Keratinocyte (primary cell): ENCODE measurements at regions not wholly inside any gene's neighbourhood (a gene's known extent, or its start where the extent isn't known, plus 50 kb on each side); places are given as distances from the start of the nearest gene placed in this dataset.
"Not testable (repeated sequence)": the region's sequence is repeated elsewhere in the genome, so short reads cannot be mapped to it uniquely, and the experiment has no call there.

Experiments
- DNase-seq: peaks from one replicate; pipeline ENCODE4 v3.0.0-alpha.2; 2011; ENCODE audit warnings: low read depth, missing footprints, low spot score
- FAIRE-seq: peaks from 2 replicates; lab custom pipeline; 2011; peaks lifted over from hg19 to GRCh38; lab: Jason Lieb, UNC
- H2AFZ ChIP-seq: 2 replicates; pipeline ENCODE4 v1.6.0; 2012; ENCODE audit warnings: low read length, control low read depth, inconsistent platforms; ENCODE audit not compliant: control insufficient read depth
- H3K27ac ChIP-seq: 2 replicates; pipeline ENCODE4 v1.5.1; 2011; ENCODE audit warnings: low read length; ENCODE audit not compliant: control insufficient read depth, insufficient read depth
- H3K27me3 ChIP-seq: 3 replicates; pipeline ENCODE4 v1.6.0; 2011; ENCODE audit warnings: low read length; ENCODE audit not compliant: control insufficient read depth, insufficient read depth; ENCODE audit errors: extremely low read depth
- H3K36me3 ChIP-seq, 2 experiments: 2 replicates in 1 of 2; 3 replicates in 1 of 2; pipeline ENCODE4 v1.5.1; 2011; ENCODE audit warnings: low read length in 2 of 2, mild to moderate bottlenecking in 1 of 2; ENCODE audit not compliant: control insufficient read depth in 2 of 2, insufficient read depth in 2 of 2; ENCODE audit errors: extremely low read depth in 1 of 2
- H3K4me1 ChIP-seq: 3 replicates; pipeline ENCODE4 v1.5.1; 2011; ENCODE audit warnings: low read length; ENCODE audit not compliant: control insufficient read depth, insufficient read depth; ENCODE audit errors: extremely low read depth
- H3K4me2 ChIP-seq: 3 replicates; pipeline ENCODE4 v1.6.0; 2011; ENCODE audit warnings: low read depth, low read length; ENCODE audit not compliant: control insufficient read depth, insufficient read depth; ENCODE audit errors: extremely low read depth
- H3K4me3 ChIP-seq, 3 experiments: fragments of 200-600 bp in 1 of 3; sonication (generic) in 1 of 3; 2 replicates in 2 of 3; 3 replicates in 1 of 3; pipeline ENCODE4 v1.5.1; 2011 to 2016; ENCODE audit warnings: low read length in 3 of 3, mild to moderate bottlenecking in 3 of 3, control low read depth in 2 of 3, inconsistent platforms in 1 of 3, low read depth in 1 of 3, mixed read lengths in 1 of 3, mixed run types in 1 of 3, moderate library complexity in 1 of 3; ENCODE audit not compliant: control insufficient read depth in 2 of 3, insufficient read depth in 2 of 3; ENCODE audit errors: extremely low read depth in 1 of 3
- H3K79me2 ChIP-seq: 2 replicates; pipeline ENCODE4 v1.6.0; 2012; ENCODE audit warnings: low read length; ENCODE audit not compliant: control insufficient read depth, insufficient read depth
- H3K9ac ChIP-seq: 3 replicates; pipeline ENCODE4 v1.6.0; 2011; ENCODE audit warnings: low read length; ENCODE audit not compliant: control insufficient read depth, insufficient read depth; ENCODE audit errors: extremely low read depth
- H3K9me1 ChIP-seq: 3 replicates; pipeline ENCODE4 v1.6.0; 2011; ENCODE audit warnings: low read length; ENCODE audit not compliant: control insufficient read depth, insufficient read depth; ENCODE audit errors: extremely low read depth
- H3K9me3 ChIP-seq: 2 replicates; pipeline ENCODE4 v1.5.1; 2012; ENCODE audit warnings: low read depth, low read length; ENCODE audit not compliant: control insufficient read depth
- H4K20me1 ChIP-seq: 3 replicates; pipeline ENCODE4 v1.6.0; 2011; ENCODE audit warnings: low read length; ENCODE audit not compliant: control insufficient read depth, insufficient read depth; ENCODE audit errors: extremely low read depth
- CTCF ChIP-seq, 3 experiments: IDR thresholded peaks in 1 of 3; conservative IDR thresholded peaks in 1 of 3; optimal IDR thresholded peaks in 1 of 3; 2 replicates in 2 of 3; 3 replicates in 1 of 3; pipeline versions ENCODE3 to v1.5.1; 2011; ENCODE audit warnings: low read length in 3 of 3, mild to moderate bottlenecking in 3 of 3, moderate library complexity in 2 of 3, control low read depth in 1 of 3, inconsistent platforms in 1 of 3; ENCODE audit not compliant: insufficient read depth in 2 of 3; ENCODE audit errors: extremely low read depth in 1 of 3
- EZH2 ChIP-seq: IDR thresholded peaks from one replicate; pipeline ENCODE4 v1.6.1; 2012; ENCODE audit warnings: inconsistent platforms, mild to moderate bottlenecking, low read length, moderate library complexity
- dilution Hi-C: fragments of 300-500 bp; cut with MboI; formaldehyde crosslinking; loops from one replicate; pipeline ENCODE4 v1.7.0; 2020; ENCODE audit warnings: low sequenced_read_pairs; ENCODE audit not compliant: extremely low pct_ligation_motif_present

DNA sequence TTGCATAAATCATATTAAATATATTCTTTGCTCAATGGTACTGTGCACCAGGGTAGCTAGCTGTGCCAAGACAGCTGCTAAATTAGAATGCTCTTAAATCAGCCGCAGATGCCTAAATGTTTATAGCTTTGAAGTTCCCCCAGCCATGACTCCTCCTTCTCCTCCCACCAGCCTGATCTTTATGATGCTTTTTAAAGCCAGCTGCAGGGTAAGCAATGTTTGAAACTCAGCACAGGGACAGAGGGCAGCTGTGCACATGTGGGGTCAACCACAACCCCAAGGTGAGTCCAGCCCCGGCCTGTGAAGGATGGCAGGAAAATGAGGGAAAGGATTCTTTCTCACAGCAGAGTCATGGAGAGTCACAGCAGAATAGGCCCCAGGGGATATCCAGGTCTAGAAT lies 635.7 kb downstream of the UQCRFS1 start:
- H3K4me2 ChIP-seq: no peak overlapping the region
- H3K4me1 ChIP-seq: no peaks in the 10 kb centered on the region
- no peaks in the 10 kb centered on the region for H3K79me2 ChIP-seq
- H3K4me3 ChIP-seq: no peak overlapping the region
- no peaks in the 10 kb centered on the region for H3K9me1 ChIP-seq
- no peak overlapping the region for H2AFZ ChIP-seq
- H3K36me3 ChIP-seq: no peaks in the 10 kb centered on the region
- H3K27ac ChIP-seq: no peak overlapping the region
- dilution Hi-C loops: no loop called here
- no peak for DNase-seq
- FAIRE-seq: no peak
- no peak overlapping the region for H3K9ac ChIP-seq
- no peaks in the 10 kb centered on the region for H4K20me1 ChIP-seq
- H3K9me3 ChIP-seq: peaks cover 11% of the 10 kb centered on the region
- H3K27me3 ChIP-seq: no peaks in the 10 kb centered on the region
- TF ChIP-seq EZH2 (no peak), CTCF (optimal IDR thresholded peaks at IDR 0.05 in 1 of 3, IDR thresholded peaks at IDR 0.05 in 1 of 3, conservative IDR thresholded peaks at IDR 0.05 in 1 of 3; ENCODE audit: extremely low read depth in 1 of 3, insufficient read depth in 2 of 3, low read length in 3 of 3) (no peak)

DNA sequence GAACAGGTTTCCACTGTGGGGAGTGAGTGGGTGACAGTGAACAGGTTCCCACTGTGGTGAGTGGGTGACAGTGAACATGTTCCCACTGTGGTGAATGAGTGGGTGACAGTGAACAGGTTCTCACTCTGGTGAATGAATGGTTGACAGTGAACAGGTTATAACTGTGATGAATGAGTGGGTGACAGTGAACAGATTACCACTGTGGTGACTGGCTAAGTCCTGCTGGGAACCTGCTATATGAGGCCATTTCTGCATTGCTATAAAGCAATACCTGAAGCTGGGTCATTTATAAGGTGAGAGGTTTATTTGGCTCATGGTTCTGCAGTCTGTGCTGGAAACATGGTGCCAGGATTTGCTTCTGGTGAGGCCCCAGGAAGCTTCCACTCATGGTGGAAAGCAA lies 637.1 kb downstream of the UQCRFS1 start:
- H3K27me3 ChIP-seq: no peaks in the 10 kb centered on the region
- no peaks in the 10 kb centered on the region for H3K4me1 ChIP-seq
- TF ChIP-seq CTCF (optimal IDR thresholded peaks at IDR 0.05 in 1 of 3, IDR thresholded peaks at IDR 0.05 in 1 of 3, conservative IDR thresholded peaks at IDR 0.05 in 1 of 3; ENCODE audit: extremely low read depth in 1 of 3, insufficient read depth in 2 of 3, low read length in 3 of 3) (no peak), EZH2 (no peak)
- H3K9ac ChIP-seq: no peak overlapping the region
- no peaks in the 10 kb centered on the region for H3K9me1 ChIP-seq
- no peaks in the 10 kb centered on the region for H3K36me3 ChIP-seq
- H3K79me2 ChIP-seq: no peaks in the 10 kb centered on the region
- FAIRE-seq: no peak
- peaks cover 11% of the 10 kb centered on the region for H3K9me3 ChIP-seq
- H4K20me1 ChIP-seq: no peaks in the 10 kb centered on the region
- dilution Hi-C loops: no loop called here
- H3K4me3 ChIP-seq: no peak overlapping the region
- H3K27ac ChIP-seq: no peak overlapping the region
- H2AFZ ChIP-seq: no peak overlapping the region
- H3K4me2 ChIP-seq: no peak overlapping the region
- DNase-seq: no peak

DNA sequence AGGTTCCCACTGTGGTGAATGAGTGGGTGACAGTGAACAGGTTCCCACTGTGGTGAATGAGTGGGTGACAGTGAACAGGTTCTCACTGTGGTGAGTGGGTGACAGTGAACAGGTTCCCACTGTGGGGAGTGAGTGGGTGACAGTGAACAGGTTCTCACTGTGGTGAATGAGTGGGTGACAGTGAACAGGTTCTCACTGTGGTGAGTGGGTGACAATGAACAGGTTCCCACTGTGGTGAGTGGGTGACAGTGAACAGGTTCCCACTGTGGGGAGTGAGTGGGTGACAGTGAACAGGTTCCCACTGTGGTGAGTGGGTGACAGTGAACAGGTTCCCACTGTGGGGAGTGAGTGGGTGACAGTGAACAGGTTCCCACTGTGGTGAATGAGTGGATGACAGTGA lies 637.6 kb downstream of the UQCRFS1 start:
- H3K27ac ChIP-seq, FAIRE-seq, H4K20me1 ChIP-seq, H2AFZ ChIP-seq, H3K27me3 ChIP-seq, H3K4me3 ChIP-seq, H3K79me2 ChIP-seq, H3K9me1 ChIP-seq, H3K4me1 ChIP-seq, H3K9ac ChIP-seq, DNase-seq, H3K36me3 ChIP-seq, dilution Hi-C loops, H3K4me2 ChIP-seq: not testable (repeated sequence)
- peaks cover 11% of the 10 kb centered on the region for H3K9me3 ChIP-seq
